Body of pancreas (tissue), 4 donors: ENCODE measurements at regions not wholly inside any gene's neighbourhood (a gene's known extent, or its start where the extent isn't known, plus 50 kb on each side); places are given as distances from the start of the nearest gene placed in this dataset.

Experiments used
- ATAC-seq: fragments of 150-250 bp; one replicate; pipeline ENCODE4 v1.9.1; 2016
- DNase-seq, 4 donors: peaks; one replicate each; pipeline ENCODE4 v3.0.0-alpha.2; 2019
- H3K27ac ChIP-seq, 4 donors: fragments of 200-600 bp; sonication (generic); 1 replicate in 3 of 4; 2 replicates in 1 of 4; pipeline versions ENCODE4 v1.5.1 to v1.6.1; 2016 to 2019; ENCODE audit warnings: mild to moderate bottlenecking in 1 of 4, mixed read lengths in 1 of 4, moderate library complexity in 1 of 4
- H3K27me3 ChIP-seq, 2 donors: fragments of 200-600 bp; sonication (generic); one replicate each; pipeline ENCODE4 v1.6.0; 2016; ENCODE audit warnings: mild to moderate bottlenecking in 1 of 2
- H3K36me3 ChIP-seq, 2 donors: fragments of 200-600 bp; sonication (generic); replicated peaks in 1 of 2; 2 replicates each; pipeline ENCODE4 v1.5.1; 2016; ENCODE audit warnings: low read depth in 2 of 2; ENCODE audit not compliant: insufficient read depth in 1 of 2
- H3K4me1 ChIP-seq: fragments of 200-600 bp; sonication (generic); one replicate; pipeline ENCODE4 v1.6.0; 2016
- H3K4me3 ChIP-seq, 2 donors: fragments of 200-600 bp; sonication (generic); 1 replicate in 1 of 2; 2 replicates in 1 of 2; pipeline ENCODE4 v1.5.1; 2016 to 2019
- H3K9me3 ChIP-seq, 3 donors: fragments of 200-600 bp; sonication (generic); 1 replicate in 2 of 3; 2 replicates in 1 of 3; pipeline ENCODE4 v1.5.1; 2016
- CTCF ChIP-seq, 7 experiments: fragments of 450-650 bp in 4 of 7; fragments of 200-600 bp in 3 of 7; sonication (generic) in 3 of 7; IDR thresholded peaks; one replicate each; pipeline ENCODE4 v1.5.1; 2016 to 2019; ENCODE audit warnings: antibody characterized with exemption in 7 of 7
- POLR2A ChIP-seq, 3 donors: fragments of 450-650 bp; IDR thresholded peaks; one replicate each; pipeline ENCODE4 v1.6.1; 2016; ENCODE audit warnings: antibody characterized with exemption in 3 of 3, mild to moderate bottlenecking in 2 of 3
- WGBS, 2 donors: methylation state at CpG; one replicate each; pipeline ENCODE4 v1.1.5; 2017; 5-methylcytosine and 5-hydroxymethylcytosine counted together
- intact Hi-C: fragments of 100-400 bp; cut with DNase I; formaldehyde crosslinking; loops from one replicate; pipeline ENCODE4 v1.15.1; 2023

- H3K27me3 ChIP-seq, result no peaks in the 10 kb centered on the region
- H3K4me1 ChIP-seq, result no peaks in the 10 kb centered on the region
- H3K36me3 ChIP-seq, result no peaks in the 10 kb centered on the region
- no peak for DNase-seq
- H3K9me3 ChIP-seq, result no peaks in the 10 kb centered on the region
- 53 to 59% methylated on average over 6 of the region's 6 CpGs for WGBS, 2 donors
- H3K27ac ChIP-seq, result no peak overlapping the region
- no peak for TF ChIP-seq POLR2A (IDR thresholded peaks at IDR 0.05)
- no peak for TF ChIP-seq CTCF (IDR thresholded peaks at IDR 0.05)
- intact Hi-C loops, result loop anchor here (5.0 kb wide), 1 partner anchor 379 kb away; no protein-coding TSS in a partner anchor
- ATAC-seq, result no peak
- H3K4me3 ChIP-seq, result no peak overlapping the region
These were observed 83.1 kb upstream of the SOD1 start for GRCh38 chr21:31576428-31576827.

DNA sequence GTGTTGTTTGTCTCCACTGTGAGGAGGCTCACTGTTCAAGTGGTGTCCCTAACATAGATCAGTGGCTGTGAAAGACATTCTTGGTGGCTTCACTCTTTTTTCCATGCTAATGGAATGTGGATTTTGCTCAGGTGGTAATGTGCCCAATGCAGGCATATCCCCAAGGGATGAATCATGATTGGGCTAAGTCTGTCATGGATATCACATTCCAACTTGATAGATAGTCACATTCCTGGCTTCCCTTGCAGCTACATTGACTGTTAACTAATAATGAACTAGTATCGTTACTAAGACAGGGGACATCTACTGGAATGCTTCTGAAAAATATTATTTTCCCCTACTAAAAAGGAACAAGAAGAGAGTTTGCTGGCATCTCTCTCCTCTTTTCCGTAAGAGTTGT lies 86.3 kb upstream of the SOD1 start:
- TF ChIP-seq CTCF (IDR thresholded peaks at IDR 0.05) (no peak), POLR2A (IDR thresholded peaks at IDR 0.05) (no peak)
- intact Hi-C loops, result no loop called here
- no peak for DNase-seq
- H3K4me3 ChIP-seq, result no peak overlapping the region
- no peaks in the 10 kb centered on the region for H3K27me3 ChIP-seq
- H3K27ac ChIP-seq, result no peak overlapping the region
- H3K4me1 ChIP-seq, result no peaks in the 10 kb centered on the region
- 85 to 90% methylated on average over 2 of the region's 2 CpGs for WGBS, 2 donors
- no peaks in the 10 kb centered on the region for H3K9me3 ChIP-seq
- ATAC-seq, result no peak
- no peaks in the 10 kb centered on the region for H3K36me3 ChIP-seq

DNA sequence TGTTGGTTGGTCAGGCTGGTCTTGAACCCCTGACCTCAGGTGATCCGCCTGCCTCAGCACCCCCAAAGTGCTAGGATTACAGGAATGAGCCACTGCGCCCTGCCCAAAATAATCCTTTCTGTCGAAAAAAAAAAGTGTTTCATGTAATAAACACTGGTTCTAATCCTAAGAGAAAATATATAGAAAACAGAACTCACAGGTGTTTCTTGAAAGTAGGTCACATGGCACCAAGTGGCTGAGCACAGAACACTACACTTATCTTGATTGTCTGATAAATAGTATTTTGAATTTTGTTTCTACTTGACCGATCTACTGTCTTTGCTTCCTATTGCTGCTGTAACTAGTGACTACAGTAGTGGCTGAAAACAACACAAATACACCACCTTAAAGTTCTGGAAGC lies 87.6 kb upstream of the SOD1 start:
- Histone ChIP-seq H3K4me1 (no peaks in the 10 kb centered on the region), H3K27me3 (no peaks in the 10 kb centered on the region), H3K9me3 (no peaks in the 10 kb centered on the region), H3K27ac (no peak overlapping the region), H3K4me3 (no peak overlapping the region), H3K36me3 (no peaks in the 10 kb centered on the region)
- WGBS, 2 donors, result 73 to 77% methylated on average over 4 of the region's 4 CpGs
- no peak for TF ChIP-seq POLR2A (IDR thresholded peaks at IDR 0.05)
- no peak for TF ChIP-seq CTCF (IDR thresholded peaks at IDR 0.05)
- intact Hi-C loops, result no loop called here
- DNase-seq, result no peak
- ATAC-seq, result no peak

- DNase-seq (no peak), ATAC-seq (no peak)
- TF ChIP-seq POLR2A (IDR thresholded peaks at IDR 0.05), result no peak
- TF ChIP-seq CTCF (IDR thresholded peaks at IDR 0.05), result no peak
- H3K9me3 ChIP-seq, result no peaks in the 10 kb centered on the region
- H3K36me3 ChIP-seq, result no peaks in the 10 kb centered on the region
- no peaks in the 10 kb centered on the region for H3K27me3 ChIP-seq
- H3K4me3 ChIP-seq, result no peak overlapping the region
- no peak overlapping the region for H3K27ac ChIP-seq
- WGBS, 2 donors, result 44 to 49% methylated on average over 8 of the region's 8 CpGs
- no peaks in the 10 kb centered on the region for H3K4me1 ChIP-seq
- intact Hi-C loops, result no loop called here
These were observed 88.5 kb upstream of the SOD1 start for GRCh38 chr21:31570824-31571566.

GRCh38 chr21:31566611-31567010 lies 92.9 kb upstream of the SOD1 start:
- TF ChIP-seq POLR2A (IDR thresholded peaks at IDR 0.05) (no peak), CTCF (IDR thresholded peaks at IDR 0.05) (no peak)
- DNase-seq (no peak), ATAC-seq (no peak)
- Histone ChIP-seq H3K9me3 (no peaks in the 10 kb centered on the region), H3K27me3 (no peaks in the 10 kb centered on the region), H3K27ac (no peak overlapping the region), H3K4me1 (no peaks in the 10 kb centered on the region), H3K4me3 (no peak overlapping the region), H3K36me3 (no peaks in the 10 kb centered on the region)
- 57 to 59% methylated on average over 6 to 7 of the region's 7 CpGs for WGBS, 2 donors
- intact Hi-C loops, result no loop called here
